ENCODE measurements at regions not wholly inside any gene's neighbourhood (a gene's known extent, or its start where the extent isn't known, plus 50 kb on each side); places are given as distances from the start of the nearest gene placed in this dataset.

DNA sequence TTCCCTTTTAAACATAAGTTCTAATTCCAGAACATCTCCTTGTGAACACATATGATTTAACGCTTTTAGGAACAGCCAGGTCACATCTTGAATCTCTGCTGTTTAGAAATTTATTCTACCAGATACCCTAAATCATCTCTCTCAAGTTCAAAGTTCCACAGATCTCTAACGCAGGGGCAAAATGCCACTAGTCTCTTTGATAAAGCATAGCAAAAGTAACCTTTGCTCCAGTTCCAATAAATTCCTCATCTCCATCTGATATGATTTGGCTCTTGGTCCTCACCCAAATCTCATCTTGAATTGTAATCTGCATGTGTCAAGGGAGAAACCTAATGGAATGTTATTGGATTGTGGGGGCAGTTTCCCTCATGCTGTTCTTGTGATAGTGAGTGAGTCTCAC, 96.3 kb upstream of the PLEKHA5 start:
- TF ChIP-seq, protein P1, sequence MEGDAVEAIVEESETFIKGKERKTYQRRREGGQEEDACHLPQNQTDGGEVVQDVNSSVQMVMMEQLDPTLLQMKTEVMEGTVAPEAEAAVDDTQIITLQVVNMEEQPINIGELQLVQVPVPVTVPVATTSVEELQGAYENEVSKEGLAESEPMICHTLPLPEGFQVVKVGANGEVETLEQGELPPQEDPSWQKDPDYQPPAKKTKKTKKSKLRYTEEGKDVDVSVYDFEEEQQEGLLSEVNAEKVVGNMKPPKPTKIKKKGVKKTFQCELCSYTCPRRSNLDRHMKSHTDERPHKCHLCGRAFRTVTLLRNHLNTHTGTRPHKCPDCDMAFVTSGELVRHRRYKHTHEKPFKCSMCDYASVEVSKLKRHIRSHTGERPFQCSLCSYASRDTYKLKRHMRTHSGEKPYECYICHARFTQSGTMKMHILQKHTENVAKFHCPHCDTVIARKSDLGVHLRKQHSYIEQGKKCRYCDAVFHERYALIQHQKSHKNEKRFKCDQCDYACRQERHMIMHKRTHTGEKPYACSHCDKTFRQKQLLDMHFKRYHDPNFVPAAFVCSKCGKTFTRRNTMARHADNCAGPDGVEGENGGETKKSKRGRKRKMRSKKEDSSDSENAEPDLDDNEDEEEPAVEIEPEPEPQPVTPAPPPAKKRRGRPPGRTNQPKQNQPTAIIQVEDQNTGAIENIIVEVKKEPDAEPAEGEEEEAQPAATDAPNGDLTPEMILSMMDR (IDR thresholded peaks at IDR 0.05): no peak
- no peak for TF ChIP-seq POLR2A (IDR thresholded peaks at IDR 0.05)

Measured in stomach (tissue), 4 donors.